ENCODE measurements at regions not wholly inside any gene's neighbourhood (a gene's known extent, or its start where the extent isn't known, plus 50 kb on each side); places are given as distances from the start of the nearest gene placed in this dataset.

GRCh38 chrX:15915959-15916703, 61.5 kb upstream of the AP1S2 start:
- DNase-seq (ENCODE audit: low read depth) = no peak

GRCh38 chrX:15914486-15914885, 59.9 kb upstream of the AP1S2 start:
- no peak for DNase-seq (ENCODE audit: low read depth)

- no peak for DNase-seq (ENCODE audit: low read depth)
Measured at GRCh38 chrX:15913146-15913545, 58.5 kb upstream of the AP1S2 start.

GRCh38 chrX:15911734-15912550, 57.3 kb upstream of the AP1S2 start:
- DNase-seq (ENCODE audit: low read depth) = no peak

- no peak for DNase-seq (ENCODE audit: low read depth)
Measured at GRCh38 chrX:15909605-15910004, 55.0 kb upstream of the AP1S2 start.

- DNase-seq (ENCODE audit: low read depth) = no peak
Measured at GRCh38 chrX:15908603-15909290, 54.1 kb upstream of the AP1S2 start.

GRCh38 chrX:15906041-15906943, 51.7 kb upstream of the AP1S2 start:
- DNase-seq (ENCODE audit: low read depth) = no peak

Data from activated T-cell treated with anti-CD3 and anti-CD28 coated beads for 24 hours (primary cell).